ENCODE measurements at regions not wholly inside any gene's neighbourhood (a gene's known extent, or its start where the extent isn't known, plus 50 kb on each side); places are given as distances from the start of the nearest gene placed in this dataset.

DNA sequence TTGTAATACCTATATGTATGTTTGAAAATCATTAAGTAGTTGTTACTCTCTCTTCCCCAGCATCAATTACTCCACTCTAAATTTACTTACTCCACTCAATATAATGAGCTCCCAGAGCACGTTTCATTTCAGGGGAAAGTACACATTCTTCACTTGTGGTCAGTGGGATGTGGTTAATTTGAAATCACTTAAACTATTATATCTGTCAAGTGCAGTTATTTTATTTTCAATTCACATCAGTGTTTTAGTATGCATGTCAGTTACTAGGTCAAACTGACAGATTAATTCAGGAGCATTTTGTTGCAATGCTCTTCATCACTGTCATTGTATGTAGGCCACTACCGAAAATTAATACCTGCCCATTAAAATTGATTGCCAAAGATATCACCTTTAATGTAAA is 376.1 kb downstream of the ZIC4 start:
- DNase-seq (ENCODE audit: low read depth): no peak

DNA sequence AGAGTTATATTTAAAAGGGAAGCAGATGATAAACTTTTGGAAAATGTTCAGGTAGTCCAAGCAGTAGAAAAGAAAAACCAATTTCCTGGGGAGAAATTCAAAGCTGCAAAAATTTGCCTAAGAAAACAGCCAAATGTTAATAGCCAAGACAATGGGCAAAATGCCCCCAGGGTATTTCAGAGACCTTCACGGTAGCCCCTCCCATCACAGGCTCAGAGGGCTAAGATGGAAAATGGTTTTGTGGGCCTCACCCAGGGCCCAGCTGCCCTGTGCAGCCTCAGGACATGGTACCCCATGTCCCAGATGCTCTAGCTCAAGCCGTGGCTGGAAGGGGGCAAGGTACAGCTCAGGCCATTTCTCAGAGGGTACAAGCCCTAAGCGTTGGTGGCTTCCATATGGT is 391.0 kb downstream of the ZIC4 start:
- no peak for DNase-seq (ENCODE audit: low read depth)

DNA sequence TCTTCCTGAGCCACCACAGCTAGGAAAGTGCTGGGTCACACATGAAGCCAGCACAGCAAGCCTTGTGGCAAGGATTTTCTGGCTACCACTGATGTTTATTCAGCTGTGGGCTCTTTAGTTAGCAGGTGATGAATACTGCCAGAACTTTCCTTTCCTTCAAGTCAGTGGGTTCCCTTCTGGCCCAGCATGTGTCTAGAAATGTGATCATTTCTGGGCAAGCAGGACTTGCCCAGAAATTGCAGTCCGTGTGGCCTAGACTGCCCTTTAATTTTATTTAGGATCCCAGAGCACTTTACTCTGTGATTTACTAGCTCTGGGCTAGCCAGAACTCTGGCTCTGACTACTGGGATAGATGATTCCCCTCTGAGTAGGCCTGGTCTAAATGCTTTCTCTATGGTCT is 397.5 kb downstream of the ZIC4 start:
- peak; percentile 83 for DNase-seq (ENCODE audit: low read depth)

DNA sequence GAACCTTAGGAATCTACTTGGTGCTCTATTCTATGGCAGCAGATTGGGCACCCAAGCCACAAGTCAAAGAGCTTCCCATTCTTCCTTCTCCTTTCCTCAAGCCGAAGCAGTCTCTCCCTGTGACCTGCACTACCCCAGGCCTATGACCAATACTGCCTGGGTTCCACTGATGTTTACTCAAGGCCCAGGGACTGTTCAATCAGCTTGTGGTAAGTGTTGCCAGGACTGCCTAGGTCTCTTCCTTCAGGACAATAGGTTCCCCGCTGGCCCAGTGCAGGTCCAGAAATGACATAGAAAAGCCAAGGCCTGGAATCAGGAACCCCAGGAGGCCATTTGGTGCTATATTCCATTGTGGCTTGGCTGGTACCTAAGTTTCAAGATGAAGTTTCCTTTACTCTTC is 397.9 kb downstream of the ZIC4 start:
- no peak for DNase-seq (ENCODE audit: low read depth)

DNA sequence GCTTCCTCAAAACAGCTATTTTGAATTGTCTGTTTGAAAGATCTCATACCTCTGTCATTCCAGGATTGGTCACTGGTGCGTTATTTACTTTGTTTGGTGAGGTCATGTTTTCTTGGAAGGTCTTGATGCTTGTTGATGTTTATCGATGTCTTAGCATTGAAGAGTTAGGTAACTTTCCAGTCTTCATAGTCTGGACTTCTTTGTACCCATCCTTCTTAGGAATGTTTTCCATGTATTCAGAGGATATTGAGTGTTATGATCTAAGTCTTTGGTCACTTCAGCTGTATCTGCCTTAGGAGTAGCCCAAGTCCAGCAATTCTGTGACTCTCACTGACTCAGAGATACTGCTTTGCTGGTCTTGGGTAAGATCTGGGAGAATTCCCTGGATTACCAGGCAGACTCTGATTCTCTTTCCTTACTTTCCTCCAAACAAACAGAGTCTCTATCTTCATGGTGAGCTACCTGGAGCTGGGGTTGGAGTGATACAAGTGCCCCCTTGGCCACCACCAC is 398.6 kb downstream of the ZIC4 start:
- peak; percentile 13 for DNase-seq (ENCODE audit: low read depth)

DNA sequence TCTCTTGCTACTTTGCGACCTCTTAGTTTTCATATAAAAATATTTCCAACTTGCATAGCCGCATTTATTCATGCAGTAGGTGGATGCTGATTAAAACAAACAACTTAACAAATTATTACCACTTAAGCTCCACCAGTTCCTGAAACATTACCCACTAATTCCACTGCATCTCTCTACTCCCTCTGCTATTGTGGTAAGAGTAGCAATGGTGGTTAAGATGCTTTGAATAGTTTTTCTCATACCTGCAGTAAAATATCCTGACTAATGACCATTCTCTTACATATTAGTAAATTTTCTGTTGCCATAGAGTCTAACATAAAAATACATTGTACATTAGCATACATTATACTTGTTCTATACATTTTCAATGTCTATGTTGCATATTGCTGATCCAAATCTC is 397.6 kb upstream of the PLSCR5 start:
- no peak for DNase-seq (ENCODE audit: low read depth)

DNA sequence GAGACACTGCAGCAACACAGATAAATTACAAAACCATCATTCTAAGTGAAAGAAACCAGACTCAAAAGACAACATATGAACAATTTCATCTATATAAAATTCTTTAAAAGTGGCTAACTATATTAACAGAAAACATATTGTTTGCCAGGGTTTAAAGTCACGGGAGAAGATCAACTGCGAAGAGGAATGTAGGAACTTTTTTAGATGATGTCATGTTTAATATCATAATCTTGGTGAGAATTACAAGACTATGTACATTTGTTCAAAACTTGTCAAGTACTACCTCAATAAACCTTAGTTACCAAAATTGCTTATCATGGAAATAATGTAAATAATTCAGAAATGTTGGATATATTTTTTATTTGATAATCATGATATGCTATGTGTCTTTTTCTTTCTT is 395.1 kb upstream of the PLSCR5 start:
- no peak for DNase-seq (ENCODE audit: low read depth)

DNA sequence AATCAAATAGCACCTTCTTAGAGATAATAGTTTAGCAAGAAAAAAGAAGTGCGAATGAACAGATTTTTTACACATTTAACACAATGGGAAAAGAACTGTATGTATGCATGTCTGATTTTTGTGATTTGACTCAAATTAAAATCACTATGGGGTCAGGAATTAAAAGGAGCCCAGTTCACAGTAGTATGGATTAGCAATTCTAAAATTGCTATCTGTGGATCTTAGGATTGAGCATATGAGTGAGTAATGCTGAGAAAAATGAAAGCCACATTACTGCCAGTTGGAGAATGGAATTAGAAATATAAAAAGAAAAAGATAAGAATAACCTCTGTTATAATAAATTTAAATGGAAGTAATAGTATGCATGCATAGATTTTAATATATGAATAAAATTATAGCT is 386.8 kb upstream of the PLSCR5 start:
- DNase-seq (ENCODE audit: low read depth): no peak

DNA sequence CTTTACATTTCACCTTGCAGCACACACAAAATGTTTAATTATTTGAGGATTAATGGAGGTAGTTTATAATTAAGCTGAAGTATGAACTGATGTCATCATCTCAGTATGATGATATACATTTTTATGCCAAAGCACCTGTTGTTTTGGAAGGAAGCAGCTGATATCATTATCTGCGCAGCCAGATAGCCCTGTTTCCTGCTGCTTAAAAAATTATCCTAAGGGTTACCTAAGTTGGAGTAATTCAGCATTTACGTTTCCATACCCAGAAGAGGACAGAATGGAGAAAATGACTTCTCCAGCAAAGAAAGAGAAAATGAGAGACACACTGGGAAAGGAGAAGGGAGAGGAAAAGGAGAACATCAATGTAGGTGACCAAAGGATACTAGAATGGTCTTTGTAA is 370.3 kb upstream of the PLSCR5 start:
- no peak for DNase-seq (ENCODE audit: low read depth)

DNA sequence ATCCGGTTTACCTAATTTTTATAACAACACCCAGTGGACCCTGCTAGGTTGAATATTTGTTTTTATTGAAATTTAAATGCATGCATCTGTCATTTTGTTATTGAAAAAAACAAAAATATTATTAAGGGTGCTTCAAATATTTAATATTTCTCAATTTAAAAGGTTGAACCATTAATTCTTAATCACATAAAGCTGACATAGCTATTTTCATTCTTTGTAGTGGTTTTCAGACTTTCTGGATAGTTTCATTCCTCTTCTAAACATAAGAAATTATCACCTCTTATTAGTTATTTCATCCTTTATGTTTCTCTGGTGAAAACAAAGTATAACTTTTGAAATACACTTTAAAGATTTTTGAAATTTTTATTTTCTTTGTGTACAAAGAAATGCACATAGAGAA is 369.9 kb upstream of the PLSCR5 start:
- no peak for DNase-seq (ENCODE audit: low read depth)

DNA sequence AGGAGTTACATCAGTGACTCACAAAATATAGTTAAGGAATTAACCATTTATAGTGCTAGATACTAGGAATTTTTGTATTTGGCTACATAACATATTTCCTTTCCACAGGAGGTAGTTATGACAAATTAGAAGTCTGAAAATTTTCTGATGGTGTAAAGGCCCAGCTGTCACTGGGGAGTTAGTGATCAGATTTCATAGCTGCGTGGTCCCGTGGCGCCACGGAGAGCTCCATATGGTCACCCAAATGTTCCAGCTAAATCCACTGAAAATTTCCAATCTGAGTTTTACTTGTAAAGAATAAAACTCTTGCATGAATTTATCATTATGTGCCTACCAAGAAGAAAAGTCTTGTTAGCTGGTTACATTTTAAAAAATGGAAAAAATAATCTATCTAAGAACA is 368.9 kb upstream of the PLSCR5 start:
- no peak for DNase-seq (ENCODE audit: low read depth)

DNA sequence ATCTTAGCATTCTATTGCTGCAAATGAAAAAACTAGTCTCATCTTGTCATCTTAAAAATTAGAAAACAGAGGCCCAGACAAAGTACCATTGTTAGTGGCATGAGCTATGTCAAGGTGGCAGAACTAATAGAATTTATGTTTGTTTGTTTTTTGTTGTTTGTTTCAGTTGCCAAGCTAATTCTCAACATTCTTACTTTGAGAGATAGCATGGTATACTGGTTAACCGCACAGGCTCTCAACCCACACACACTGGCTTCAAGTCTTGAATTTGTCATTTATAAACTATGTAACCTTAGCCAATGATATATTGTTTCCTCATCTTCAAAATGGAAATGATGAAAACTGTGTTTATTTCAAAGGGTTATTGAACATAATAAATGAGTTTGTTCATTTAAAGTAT is 367.6 kb upstream of the PLSCR5 start:
- no peak for DNase-seq (ENCODE audit: low read depth)

DNA sequence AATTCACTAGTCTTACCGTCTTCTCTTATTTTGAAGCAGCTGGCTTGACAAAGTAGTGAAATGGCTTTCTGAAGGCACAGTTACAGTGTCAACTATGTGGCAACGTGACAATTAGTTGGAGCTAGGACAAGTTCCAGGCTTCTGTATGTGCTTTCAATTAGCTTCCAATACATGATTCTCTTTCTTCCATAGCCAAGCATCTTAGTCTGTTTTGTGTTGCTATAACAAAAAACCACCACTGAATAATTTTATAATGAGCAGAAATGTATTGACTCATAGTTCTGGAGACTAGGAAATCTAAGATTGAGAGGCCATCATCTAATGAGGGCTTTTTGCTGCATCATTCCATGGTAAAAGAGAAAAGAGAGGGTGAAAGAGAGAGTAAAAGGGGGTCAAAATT is 365.1 kb upstream of the PLSCR5 start:
- no peak for DNase-seq (ENCODE audit: low read depth)

DNA sequence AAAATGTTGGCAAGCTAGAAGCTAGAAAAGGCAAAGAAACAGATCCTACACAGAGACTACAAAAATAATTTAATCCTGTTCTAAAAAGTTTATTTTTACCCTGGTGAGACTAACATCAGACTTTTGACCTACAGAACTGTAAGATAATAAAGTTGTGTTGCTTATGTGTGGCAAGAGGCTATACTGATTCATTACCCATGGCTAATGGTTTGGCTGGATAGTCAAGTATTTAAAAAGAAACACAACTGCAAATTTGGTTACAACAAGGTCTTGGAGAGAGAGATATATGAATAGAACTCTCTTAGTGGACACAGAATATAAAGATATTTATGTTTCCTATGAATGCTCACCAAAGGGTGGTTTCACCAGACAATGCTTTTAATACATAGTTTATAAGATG is 364.2 kb upstream of the PLSCR5 start:
- DNase-seq (ENCODE audit: low read depth): no peak

DNA sequence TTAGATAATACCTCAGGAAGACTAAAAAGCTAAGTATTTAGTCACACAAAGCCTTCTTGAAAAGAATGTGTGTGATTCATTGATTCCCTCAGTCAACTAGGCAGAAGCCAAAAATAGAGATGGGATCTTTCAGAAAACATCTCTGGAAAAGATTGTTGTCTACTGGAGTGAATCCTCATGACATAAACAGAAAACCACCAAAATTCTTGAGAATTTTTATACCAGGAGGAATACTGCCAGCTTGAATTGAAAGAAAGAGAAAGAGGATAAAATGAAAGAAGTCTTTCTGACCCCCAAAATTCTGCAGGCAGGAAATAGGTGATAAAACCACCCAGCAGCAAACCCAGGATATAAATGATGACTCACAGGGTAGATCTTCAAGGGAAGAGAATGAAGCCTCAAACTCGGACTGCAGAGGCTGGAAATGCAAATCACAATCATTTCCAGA is 363.1 kb upstream of the PLSCR5 start:
- DNase-seq (ENCODE audit: low read depth): peak; percentile 78

DNA sequence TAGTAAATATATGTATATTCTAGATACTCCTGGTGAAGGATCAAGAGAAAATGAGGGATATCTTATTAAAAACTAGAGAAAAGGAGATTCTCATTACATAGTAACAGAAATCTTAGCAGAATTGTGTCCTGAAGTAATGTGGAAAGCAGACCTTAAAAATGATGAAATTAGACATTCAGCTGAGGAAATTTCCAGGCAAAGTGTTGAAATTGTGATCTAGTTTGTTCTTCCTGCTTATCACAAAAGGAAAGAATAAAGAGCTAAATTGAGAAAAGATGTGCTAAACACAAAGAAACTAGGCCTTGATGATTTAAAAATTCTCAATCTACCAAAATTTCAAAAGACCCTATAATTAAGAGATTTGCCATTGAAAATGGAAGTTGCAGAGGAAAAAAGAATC is 362.6 kb upstream of the PLSCR5 start:
- DNase-seq (ENCODE audit: low read depth): no peak

DNA sequence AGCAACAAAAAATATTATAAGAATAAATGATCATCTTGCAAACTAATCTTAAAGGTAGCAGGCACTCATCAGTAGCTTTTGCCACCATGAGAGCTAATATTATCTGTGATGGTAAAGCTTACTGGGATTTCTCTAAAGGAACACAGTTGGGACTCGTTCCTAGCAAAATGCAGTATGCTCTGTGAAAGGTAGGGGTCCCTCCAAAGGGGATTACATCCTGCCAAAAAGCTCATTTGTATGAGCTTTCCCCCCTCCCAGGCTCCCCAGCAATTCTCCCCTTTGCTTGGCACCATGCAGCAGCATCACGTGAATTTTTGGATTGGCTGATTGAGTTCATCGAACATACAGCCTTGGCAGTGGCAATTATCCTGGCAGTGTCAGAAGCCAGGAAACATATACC is 361.0 kb upstream of the PLSCR5 start:
- DNase-seq (ENCODE audit: low read depth): no peak

DNA sequence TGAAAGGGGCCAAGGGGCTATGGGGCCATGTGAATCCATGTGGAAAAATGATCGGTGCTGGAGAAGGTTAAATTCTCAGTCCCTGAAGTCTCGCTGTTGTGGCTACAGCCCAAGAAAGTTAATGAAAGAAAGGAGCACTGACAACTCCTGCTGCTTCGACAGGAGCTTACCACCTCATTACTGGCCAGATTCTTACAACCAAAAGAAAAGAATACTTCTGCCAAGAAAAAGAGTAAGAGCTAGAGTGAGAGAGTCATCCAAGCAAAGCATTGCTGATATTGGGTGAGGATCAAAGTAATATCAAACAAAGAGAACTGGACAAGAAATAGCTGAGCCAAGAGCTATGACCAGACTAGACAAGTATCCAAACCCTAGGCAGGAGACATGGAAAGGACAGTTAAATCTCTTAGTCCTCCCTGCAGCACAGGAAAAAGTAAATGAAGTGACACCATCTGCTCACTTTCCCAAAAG is 348.4 kb upstream of the PLSCR5 start:
- peak; percentile 67 for DNase-seq (ENCODE audit: low read depth)

DNA sequence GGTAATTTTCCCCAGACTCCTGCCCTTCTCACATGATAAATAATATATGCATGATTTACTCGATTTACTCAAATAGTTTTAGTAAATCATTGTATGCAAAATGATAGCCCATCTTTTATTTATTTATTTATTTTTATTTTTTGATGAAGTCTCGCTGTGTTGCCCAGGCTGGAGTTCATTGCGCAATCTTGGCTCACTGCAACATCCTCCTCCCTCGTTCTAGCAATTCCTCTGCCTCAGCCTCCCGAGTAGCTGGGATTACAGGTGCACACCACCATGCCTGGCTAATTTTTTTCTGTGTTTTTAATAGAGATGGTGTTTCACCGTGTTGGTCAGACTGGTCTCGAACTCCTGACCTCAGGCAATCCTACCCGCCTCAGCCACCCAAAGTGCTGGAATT is 343.8 kb upstream of the PLSCR5 start:
- DNase-seq (ENCODE audit: low read depth): no peak

DNA sequence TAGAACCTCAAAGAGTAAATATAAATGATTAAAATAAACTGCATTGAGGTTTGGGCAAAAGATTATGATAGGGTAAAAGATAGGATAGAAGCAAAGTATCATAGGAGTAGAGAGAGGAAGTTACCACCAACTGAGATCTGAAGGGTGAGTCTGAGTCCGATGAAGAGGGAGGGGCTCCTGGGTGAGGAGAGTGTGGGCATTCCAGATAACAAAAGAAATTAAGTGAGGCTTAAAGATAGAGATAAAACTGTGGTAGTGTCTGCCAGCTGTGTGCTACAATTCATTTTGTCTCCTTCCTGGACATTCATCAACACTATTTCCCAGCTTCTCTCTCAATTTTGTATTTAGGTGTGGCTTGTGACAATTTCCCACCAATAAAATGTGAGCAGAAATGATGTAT is 343.0 kb upstream of the PLSCR5 start:
- no peak for DNase-seq (ENCODE audit: low read depth)

DNA sequence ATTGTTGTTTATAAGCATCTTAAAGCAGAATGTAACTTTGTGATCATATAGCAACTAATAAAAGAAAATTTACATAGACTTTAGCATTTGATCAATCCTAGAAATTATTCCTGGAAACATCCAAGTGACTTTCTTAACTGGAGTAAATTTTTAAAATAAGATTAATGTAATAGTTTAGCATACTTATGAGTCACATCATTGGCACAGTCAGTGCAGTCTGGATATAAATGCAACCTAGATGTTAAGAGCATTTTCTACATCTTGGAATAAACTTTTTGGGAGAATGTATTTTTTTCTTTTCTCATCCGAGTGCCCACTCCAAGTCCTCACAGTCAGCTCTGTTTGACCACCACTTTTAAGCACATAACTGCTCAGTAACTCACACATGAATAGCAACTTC is 324.6 kb upstream of the PLSCR5 start:
- DNase-seq (ENCODE audit: low read depth): no peak

DNA sequence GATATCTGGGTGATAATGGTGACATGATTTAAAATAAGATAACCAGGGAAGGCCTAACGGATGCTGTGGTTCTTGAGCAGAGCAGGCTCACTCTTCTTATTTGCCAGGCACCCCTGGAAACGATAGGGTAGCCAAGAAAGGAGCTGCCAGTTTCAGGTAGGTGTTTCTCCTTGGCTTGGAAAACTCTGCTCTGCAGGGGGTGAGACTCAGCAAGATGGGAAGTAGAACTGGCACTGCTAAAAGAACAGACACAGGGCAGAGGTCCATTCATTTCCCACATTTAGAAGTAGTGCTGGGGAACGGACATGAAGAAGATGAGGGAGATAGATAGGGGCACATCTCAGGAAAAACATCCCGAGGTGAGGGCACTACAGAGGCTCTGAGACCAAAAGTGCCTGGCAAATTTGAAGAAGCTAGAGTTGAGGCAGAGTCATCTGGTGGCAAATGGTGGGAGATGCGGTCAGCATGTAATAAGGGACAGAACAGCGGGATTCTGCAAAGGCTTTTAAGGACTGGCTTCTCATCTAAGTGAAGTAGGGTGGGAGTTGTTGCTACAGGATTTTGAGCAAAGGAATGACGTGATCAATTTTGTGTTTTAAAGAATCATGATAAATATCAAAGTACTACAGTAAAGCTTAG is 323.4 kb upstream of the PLSCR5 start:
- no peak for DNase-seq (ENCODE audit: low read depth)

DNA sequence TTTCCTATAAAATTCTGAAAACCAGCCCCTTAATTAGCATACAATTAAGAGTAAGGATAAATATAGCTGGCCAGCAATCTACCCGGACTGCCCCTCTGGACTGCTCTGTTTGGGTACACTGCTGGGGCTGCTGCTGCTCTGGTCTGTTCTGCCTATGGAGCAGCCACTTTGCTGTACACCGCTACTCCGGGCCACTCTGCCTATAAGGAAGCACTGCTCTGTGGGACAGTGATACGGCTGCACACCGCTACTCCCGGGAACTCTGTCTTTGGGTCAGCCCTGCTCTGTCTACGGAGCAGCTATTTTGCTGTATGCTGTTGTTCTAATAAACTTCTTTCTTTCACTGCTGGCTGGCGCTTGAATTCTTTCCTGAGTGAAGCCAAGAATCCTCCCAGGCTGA is 316.5 kb upstream of the PLSCR5 start:
- DNase-seq (ENCODE audit: low read depth): no peak

DNA sequence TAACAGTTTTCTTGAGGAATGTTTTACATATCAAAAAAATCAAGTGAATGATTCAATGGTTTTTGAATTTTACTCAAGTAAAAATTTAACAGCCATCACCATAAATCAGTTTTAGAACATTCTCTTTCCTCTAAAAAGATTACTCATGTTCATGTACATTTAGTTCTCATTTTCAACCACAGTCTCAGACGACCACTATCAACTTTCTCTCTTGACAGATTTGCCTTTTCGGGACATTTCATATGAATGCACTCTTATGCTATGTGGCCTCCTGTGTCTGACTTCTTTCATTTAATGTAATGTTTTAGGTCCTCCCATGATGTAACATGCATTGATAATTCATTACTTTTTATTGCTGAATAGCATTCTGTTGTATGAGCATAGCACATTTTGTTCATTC is 309.3 kb upstream of the PLSCR5 start:
- DNase-seq (ENCODE audit: low read depth): no peak
